ENCODE measurements at regions not wholly inside any gene's neighbourhood (a gene's known extent, or its start where the extent isn't known, plus 50 kb on each side); places are given as distances from the start of the nearest gene placed in this dataset.

DNA sequence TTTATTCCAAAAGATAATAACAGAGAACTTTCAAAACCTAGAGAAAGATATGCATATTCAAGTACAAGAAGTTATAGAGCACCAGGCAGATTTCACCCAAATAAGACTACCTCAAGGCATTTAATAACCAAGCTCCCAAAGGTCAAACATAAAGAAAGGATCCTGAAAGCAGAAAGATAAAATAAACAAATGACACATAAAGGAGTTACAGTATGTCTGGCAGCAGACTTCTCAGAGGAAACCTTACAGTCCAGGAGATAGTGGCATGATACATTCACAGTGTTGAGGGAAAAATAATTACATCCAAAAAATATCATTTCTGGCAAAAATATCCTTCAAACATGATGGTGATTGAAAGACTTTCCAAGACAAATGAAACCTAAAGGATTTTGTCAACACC, 185.8 kb upstream of the POU1F1 start:
- TF ChIP-seq, protein P1, sequence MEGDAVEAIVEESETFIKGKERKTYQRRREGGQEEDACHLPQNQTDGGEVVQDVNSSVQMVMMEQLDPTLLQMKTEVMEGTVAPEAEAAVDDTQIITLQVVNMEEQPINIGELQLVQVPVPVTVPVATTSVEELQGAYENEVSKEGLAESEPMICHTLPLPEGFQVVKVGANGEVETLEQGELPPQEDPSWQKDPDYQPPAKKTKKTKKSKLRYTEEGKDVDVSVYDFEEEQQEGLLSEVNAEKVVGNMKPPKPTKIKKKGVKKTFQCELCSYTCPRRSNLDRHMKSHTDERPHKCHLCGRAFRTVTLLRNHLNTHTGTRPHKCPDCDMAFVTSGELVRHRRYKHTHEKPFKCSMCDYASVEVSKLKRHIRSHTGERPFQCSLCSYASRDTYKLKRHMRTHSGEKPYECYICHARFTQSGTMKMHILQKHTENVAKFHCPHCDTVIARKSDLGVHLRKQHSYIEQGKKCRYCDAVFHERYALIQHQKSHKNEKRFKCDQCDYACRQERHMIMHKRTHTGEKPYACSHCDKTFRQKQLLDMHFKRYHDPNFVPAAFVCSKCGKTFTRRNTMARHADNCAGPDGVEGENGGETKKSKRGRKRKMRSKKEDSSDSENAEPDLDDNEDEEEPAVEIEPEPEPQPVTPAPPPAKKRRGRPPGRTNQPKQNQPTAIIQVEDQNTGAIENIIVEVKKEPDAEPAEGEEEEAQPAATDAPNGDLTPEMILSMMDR (IDR thresholded peaks at IDR 0.05): no peak
- TF ChIP-seq ZFX (IDR thresholded peaks at IDR 0.05; ENCODE audit: borderline replicate concordance): no peak
